Endothelial cell of umbilical vein (primary cell): ENCODE measurements at regions not wholly inside any gene's neighbourhood (a gene's known extent, or its start where the extent isn't known, plus 50 kb on each side); places are given as distances from the start of the nearest gene placed in this dataset.

Experiments
- BruUV-seq: library from RNA; stranded (reverse); fragments of 400-500 nt; replicated peaks from 2 replicates; lab custom pipeline; 2021; lab: Mats Ljungman, UMichigan
- CTCF ChIA-PET: fragments of 300-600, 350-600 bp; sonication (Branson Sonifier 250); formaldehyde crosslinking; loops from one replicate; lab custom pipeline; 2021; ENCODE audit warnings: antibody characterized with exemption, inconsistent platforms; lab: Charles Lee
- POLR2A ChIA-PET: fragments of 300-600, 350-600 bp; sonication (Branson Sonifier 250); formaldehyde crosslinking; loops from one replicate; lab custom pipeline; 2021; ENCODE audit warnings: antibody characterized with exemption, inconsistent platforms; lab: Charles Lee
- DNase-seq: peaks from one replicate; pipeline ENCODE4 v3.0.0-alpha.2; 2011; ENCODE audit warnings: low read depth, low spot score
- FAIRE-seq: peaks from 2 replicates; lab custom pipeline; 2011; peaks lifted over from hg19 to GRCh38; lab: Jason Lieb, UNC
- H2AFZ ChIP-seq: 2 replicates; pipeline ENCODE4 v1.6.0; 2012; ENCODE audit warnings: low read depth, low read length, control low read depth, inconsistent platforms
- H3K27ac ChIP-seq: 2 replicates; pipeline ENCODE4 v1.5.1; 2011; ENCODE audit warnings: low read depth, mild to moderate bottlenecking, control low read depth, low read length, moderate library complexity; ENCODE audit not compliant: insufficient read depth
- H3K27me3 ChIP-seq, 2 experiments: 2 replicates each; pipeline versions ENCODE4 v1.6.0 to v1.6.1; 2011; ENCODE audit warnings: low read length in 2 of 2, mixed read lengths in 1 of 2; ENCODE audit not compliant: control insufficient read depth in 2 of 2, insufficient read depth in 2 of 2
- H3K36me3 ChIP-seq, 2 experiments: 2 replicates in 1 of 2; 3 replicates in 1 of 2; pipeline ENCODE4 v1.5.1; 2011; ENCODE audit warnings: low read length in 2 of 2, mild to moderate bottlenecking in 1 of 2, moderate library complexity in 1 of 2; ENCODE audit not compliant: control insufficient read depth in 2 of 2, insufficient read depth in 2 of 2; ENCODE audit errors: extremely low read depth in 1 of 2
- H3K4me1 ChIP-seq: 3 replicates; pipeline ENCODE4 v1.5.1; 2011; ENCODE audit warnings: mild to moderate bottlenecking, low read length; ENCODE audit not compliant: control insufficient read depth, insufficient read depth; ENCODE audit errors: extremely low read depth
- H3K4me2 ChIP-seq: 2 replicates; pipeline ENCODE4 v1.6.1; 2011; ENCODE audit warnings: low read length, control low read depth, mixed read lengths; ENCODE audit not compliant: insufficient read depth
- H3K4me3 ChIP-seq, 3 experiments: fragments of 200-600 bp in 1 of 3; sonication (generic), shearing (Covaris generic) in 1 of 3; replicated peaks in 1 of 3; 2 replicates each; pipeline ENCODE4 v1.5.1; 2011 to 2016; ENCODE audit warnings: control low read depth in 3 of 3, low read length in 3 of 3, mild to moderate bottlenecking in 2 of 3, inconsistent platforms in 1 of 3, low read depth in 1 of 3, moderate library complexity in 1 of 3; ENCODE audit not compliant: insufficient read depth in 1 of 3
- H3K79me2 ChIP-seq: 2 replicates; pipeline ENCODE4 v1.6.0; 2012; ENCODE audit warnings: low read length, inconsistent platforms; ENCODE audit not compliant: control insufficient read depth, insufficient read depth
- H3K9ac ChIP-seq: replicated peaks from 2 replicates; pipeline ENCODE3; 2011; ENCODE audit warnings: low read length, control low read depth; ENCODE audit not compliant: insufficient read depth; ENCODE audit errors: extremely low read depth
- H3K9me1 ChIP-seq: replicated peaks from 3 replicates; pipeline ENCODE4 v1.6.0; 2011; ENCODE audit warnings: mild to moderate bottlenecking, low read length; ENCODE audit not compliant: control insufficient read depth, insufficient read depth; ENCODE audit errors: extremely low read depth
- H3K9me3 ChIP-seq: replicated peaks from 2 replicates; pipeline ENCODE4 v1.5.1; 2012; ENCODE audit warnings: low read length, inconsistent platforms; ENCODE audit not compliant: control insufficient read depth, insufficient read depth
- H4K20me1 ChIP-seq: replicated peaks from 2 replicates; pipeline ENCODE3; 2011; ENCODE audit warnings: mild to moderate bottlenecking, low read length; ENCODE audit not compliant: control insufficient read depth, insufficient read depth; ENCODE audit errors: extremely low read depth
- EZH2 ChIP-seq: IDR thresholded peaks from 2 replicates; pipeline ENCODE4 v1.6.1; 2012; ENCODE audit warnings: borderline replicate concordance, low read depth, mild to moderate bottlenecking, moderate library complexity, low read length, inconsistent platforms; ENCODE audit not compliant: severe bottlenecking
- FOS ChIP-seq: IDR thresholded peaks from 2 replicates; pipeline ENCODE4 v1.6.1; 2011; ENCODE audit warnings: mild to moderate bottlenecking, low read length, moderate library complexity, borderline replicate concordance; ENCODE audit not compliant: insufficient read depth
- GATA2 ChIP-seq: IDR thresholded peaks from 2 replicates; pipeline ENCODE4 v1.7.0; 2011; ENCODE audit warnings: low read depth, mild to moderate bottlenecking, moderate library complexity, mixed read lengths, low read length; ENCODE audit not compliant: insufficient read length, insufficient read depth
- JUN ChIP-seq: IDR thresholded peaks from 2 replicates; pipeline ENCODE4 v1.6.1; 2011; ENCODE audit warnings: borderline replicate concordance, low read depth; ENCODE audit not compliant: insufficient read length, insufficient read depth
- MYC ChIP-seq: IDR thresholded peaks from one replicate; pipeline ENCODE4 v1.6.1; 2011; ENCODE audit warnings: mild to moderate bottlenecking, low read depth, low read length
- POLR2A ChIP-seq: IDR thresholded peaks from 2 replicates; pipeline ENCODE4 v1.6.1; 2012; ENCODE audit warnings: low read depth, mild to moderate bottlenecking, control low read depth, low read length
- POLR2AphosphoS5 ChIP-seq: IDR thresholded peaks from 2 replicates; pipeline ENCODE4 v1.6.1; 2012; ENCODE audit warnings: low read depth, mild to moderate bottlenecking, control low read depth, low read length, moderate library complexity; ENCODE audit not compliant: insufficient read depth
- dilution Hi-C: fragments of 300-500 bp; cut with MboI; formaldehyde crosslinking; loops from one replicate; pipeline ENCODE4 v1.15.0; 2019; ENCODE audit warnings: low sequenced_read_pairs; ENCODE audit not compliant: extremely low pct_ligation_motif_present
- intact Hi-C: fragments of 100-400 bp; cut with micrococcal nuclease; formaldehyde crosslinking; loops from one replicate; pipeline ENCODE4 v1.10.0; 2022
- TF ChIP-seq, protein P1 (sequence below), 2 donors: IDR thresholded peaks; 1 replicate in 1 of 2; 2 replicates in 1 of 2; pipeline ENCODE4 v1.5.1; 2011; ENCODE audit warnings: low read length in 2 of 2, mild to moderate bottlenecking in 2 of 2, moderate library complexity in 2 of 2, control low read depth in 1 of 2, inconsistent platforms in 1 of 2, low read depth in 1 of 2; ENCODE audit not compliant: insufficient read depth in 1 of 2; ENCODE audit errors: extremely low read depth in 1 of 2
- TF ChIP-seq, protein P2 (sequence below): IDR thresholded peaks from 2 replicates; pipeline ENCODE4 v1.6.1; 2011; ENCODE audit not compliant: insufficient read depth, insufficient read length

DNA sequence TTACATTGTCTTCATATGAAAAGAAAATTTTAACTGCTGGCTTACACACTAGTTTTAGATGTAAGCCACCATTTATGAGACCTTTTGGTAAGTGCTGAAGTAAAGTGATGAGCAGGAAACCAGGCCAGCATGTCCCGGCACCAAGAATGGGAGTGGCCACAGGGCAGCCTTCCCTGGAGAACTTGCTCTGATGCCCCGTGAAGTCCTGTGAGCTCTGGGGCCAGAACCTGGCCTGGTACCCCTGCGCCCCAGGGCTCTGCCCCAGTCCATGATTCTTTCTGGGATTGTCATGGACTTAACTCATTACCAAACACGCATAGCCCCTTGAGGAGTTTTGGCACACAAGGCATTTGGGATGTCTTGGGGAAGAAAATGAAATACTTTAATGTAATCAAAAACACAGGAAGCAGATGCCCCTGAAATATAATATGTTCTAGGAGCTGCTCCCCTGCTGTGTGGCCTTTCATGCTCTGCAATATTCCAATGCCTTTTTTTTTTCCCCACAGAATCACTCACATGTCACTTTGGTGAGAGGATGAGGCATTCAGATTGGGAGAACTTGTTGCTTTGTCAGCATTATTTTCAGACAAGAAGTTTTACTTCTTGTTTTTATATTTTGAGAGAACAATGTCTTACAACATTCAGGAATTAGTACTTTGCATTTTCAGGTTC lies 53.1 kb upstream of the CXCL12 start:
- Histone ChIP-seq H3K9me3 (no peaks in the 10 kb centered on the region), H3K4me3 (no peak overlapping the region), H3K36me3 (no peaks in the 10 kb centered on the region), H3K4me1 (no peaks in the 10 kb centered on the region), H3K9me1 (no peaks in the 10 kb centered on the region), H3K27me3 (no peaks in the 10 kb centered on the region), H3K4me2 (no peak overlapping the region), H3K79me2 (no peaks in the 10 kb centered on the region), H3K27ac (no peak overlapping the region), H2AFZ (no peak overlapping the region), H4K20me1 (no peaks in the 10 kb centered on the region), H3K9ac (no peak overlapping the region)
- CTCF ChIA-PET, result no interaction called here
- FAIRE-seq (no peak), DNase-seq (no peak)
- intact Hi-C loops, result no loop called here
- no TSS peak for BruUV-seq
- TF ChIP-seq POLR2A (no peak), JUN (no peak), EZH2 (no peak), FOS (no peak), POLR2AphosphoS5 (no peak), MYC (no peak), GATA2 (no peak)
- TF ChIP-seq, protein P1, sequence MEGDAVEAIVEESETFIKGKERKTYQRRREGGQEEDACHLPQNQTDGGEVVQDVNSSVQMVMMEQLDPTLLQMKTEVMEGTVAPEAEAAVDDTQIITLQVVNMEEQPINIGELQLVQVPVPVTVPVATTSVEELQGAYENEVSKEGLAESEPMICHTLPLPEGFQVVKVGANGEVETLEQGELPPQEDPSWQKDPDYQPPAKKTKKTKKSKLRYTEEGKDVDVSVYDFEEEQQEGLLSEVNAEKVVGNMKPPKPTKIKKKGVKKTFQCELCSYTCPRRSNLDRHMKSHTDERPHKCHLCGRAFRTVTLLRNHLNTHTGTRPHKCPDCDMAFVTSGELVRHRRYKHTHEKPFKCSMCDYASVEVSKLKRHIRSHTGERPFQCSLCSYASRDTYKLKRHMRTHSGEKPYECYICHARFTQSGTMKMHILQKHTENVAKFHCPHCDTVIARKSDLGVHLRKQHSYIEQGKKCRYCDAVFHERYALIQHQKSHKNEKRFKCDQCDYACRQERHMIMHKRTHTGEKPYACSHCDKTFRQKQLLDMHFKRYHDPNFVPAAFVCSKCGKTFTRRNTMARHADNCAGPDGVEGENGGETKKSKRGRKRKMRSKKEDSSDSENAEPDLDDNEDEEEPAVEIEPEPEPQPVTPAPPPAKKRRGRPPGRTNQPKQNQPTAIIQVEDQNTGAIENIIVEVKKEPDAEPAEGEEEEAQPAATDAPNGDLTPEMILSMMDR (IDR thresholded peaks at IDR 0.05; ENCODE audit: extremely low read depth in 1 of 2, insufficient read depth in 1 of 2, low read depth in 1 of 2, low read length in 2 of 2), result no peak
- TF ChIP-seq, protein P2, sequence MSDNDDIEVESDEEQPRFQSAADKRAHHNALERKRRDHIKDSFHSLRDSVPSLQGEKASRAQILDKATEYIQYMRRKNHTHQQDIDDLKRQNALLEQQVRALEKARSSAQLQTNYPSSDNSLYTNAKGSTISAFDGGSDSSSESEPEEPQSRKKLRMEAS, result no peak
- POLR2A ChIA-PET, result no interaction called here
- dilution Hi-C loops, result no loop called here
